GM18526 (cell line): ENCODE measurements at regions not wholly inside any gene's neighbourhood (a gene's known extent, or its start where the extent isn't known, plus 50 kb on each side); places are given as distances from the start of the nearest gene placed in this dataset.

Source experiments
- POLR2A ChIP-seq: IDR thresholded peaks from 3 replicates; pipeline ENCODE4 v1.6.1; 2011; ENCODE audit not compliant: insufficient read length; ENCODE audit errors: extremely low read depth

GRCh38 chr1:234676103-234676594 is 66.2 kb upstream of the IRF2BP2 start:
- no peak for TF ChIP-seq POLR2A

GRCh38 chr1:234675572-234675971 is 65.6 kb upstream of the IRF2BP2 start:
- no peak for TF ChIP-seq POLR2A

GRCh38 chr1:234675006-234675405 is 65.0 kb upstream of the IRF2BP2 start:
- no peak for TF ChIP-seq POLR2A

- TF ChIP-seq POLR2A = no peak
These were observed 64.3 kb upstream of the IRF2BP2 start for GRCh38 chr1:234674218-234674815.

GRCh38 chr1:234672349-234673135 is 62.6 kb upstream of the IRF2BP2 start:
- no peak for TF ChIP-seq POLR2A

- no peak for TF ChIP-seq POLR2A
These were observed 61.1 kb upstream of the IRF2BP2 start for GRCh38 chr1:234670967-234671626.

GRCh38 chr1:234669499-234669898 is 59.5 kb upstream of the IRF2BP2 start:
- TF ChIP-seq POLR2A = no peak

GRCh38 chr1:234668577-234668955 is 58.6 kb upstream of the IRF2BP2 start:
- TF ChIP-seq POLR2A = no peak

- TF ChIP-seq POLR2A = no peak
These were observed 57.9 kb upstream of the IRF2BP2 start for GRCh38 chr1:234667600-234668576.

GRCh38 chr1:234666761-234667160 is 56.8 kb upstream of the IRF2BP2 start:
- no peak for TF ChIP-seq POLR2A

GRCh38 chr1:234665975-234666605 is 56.1 kb upstream of the IRF2BP2 start:
- TF ChIP-seq POLR2A = no peak

- TF ChIP-seq POLR2A = no peak
These were observed 52.2 kb upstream of the IRF2BP2 start for GRCh38 chr1:234662148-234662547.

- no peak for TF ChIP-seq POLR2A
These were observed 51.4 kb upstream of the IRF2BP2 start for GRCh38 chr1:234661317-234661928.

- no peak for TF ChIP-seq POLR2A
These were observed 50.7 kb upstream of the IRF2BP2 start for GRCh38 chr1:234660536-234661316.
